Stimulated activated CD4-positive, alpha-beta T cell treated with anti-CD3 and anti-CD28 coated beads, TNF-alpha, amount 100 ng/mL, for 1 hour (primary cell): ENCODE measurements at regions not wholly inside any gene's neighbourhood (a gene's known extent, or its start where the extent isn't known, plus 50 kb on each side); places are given as distances from the start of the nearest gene placed in this dataset.
A peak's percentile ranks its signal among the peaks of the same experiment; 100 is the strongest.
"Not testable (repeated sequence)": the region's sequence is repeated elsewhere in the genome, so short reads cannot be mapped to it uniquely, and the experiment has no call there.

Experiments used
- DNase-seq, 3 donors: peaks; one replicate each; pipeline ENCODE4 v3.0.0-alpha.2; 2020; ENCODE audit warnings: low read depth in 3 of 3, low spot score in 1 of 3

GRCh38 chr10:9068003-9068402 is 1013.5 kb downstream of the GATA3 start:
- no peak for DNase-seq

GRCh38 chr10:9069136-9069535 is 1014.6 kb downstream of the GATA3 start:
- DNase-seq: no peak

- no peak for DNase-seq
Measured at GRCh38 chr10:9075420-9075819, 1020.9 kb downstream of the GATA3 start.

- no peak for DNase-seq
Measured at GRCh38 chr10:9076066-9076465, 1021.6 kb downstream of the GATA3 start.

- no peak for DNase-seq
Measured at GRCh38 chr10:9081253-9081652, 1026.8 kb downstream of the GATA3 start.

GRCh38 chr10:9081961-9082360 is 1027.5 kb downstream of the GATA3 start:
- DNase-seq: no peak

DNA sequence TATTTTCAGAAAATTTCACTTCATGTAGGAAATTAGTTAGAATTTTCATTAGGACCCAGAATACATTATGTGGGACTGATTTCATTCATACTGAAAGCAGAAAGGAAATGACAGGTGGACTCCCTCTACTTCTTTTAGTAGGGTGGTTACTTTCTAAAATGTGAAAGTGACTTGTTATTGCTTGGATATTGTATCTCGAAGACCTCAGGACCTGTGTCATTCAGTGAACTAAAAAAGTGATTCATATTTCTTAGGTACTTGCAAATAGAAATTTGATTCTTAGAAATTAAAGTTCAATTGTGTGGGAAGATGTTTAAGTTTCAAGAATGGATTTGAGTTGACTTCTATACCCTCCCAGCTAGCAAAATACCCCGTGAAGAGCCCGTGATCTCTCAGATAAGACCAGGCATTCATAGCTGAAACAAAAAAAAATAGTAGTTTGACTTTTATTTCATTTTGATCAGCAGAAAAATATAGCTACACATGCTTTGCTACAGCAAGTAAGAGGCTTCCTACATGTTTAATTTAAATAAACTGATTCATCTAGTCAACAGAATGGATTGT is 1037.1 kb downstream of the GATA3 start:
- no peak for DNase-seq

GRCh38 chr10:9096288-9096687 is 1041.8 kb downstream of the GATA3 start:
- DNase-seq: peak in 1 of 3 donors; percentile 3

- no peak for DNase-seq
Measured at GRCh38 chr10:9097206-9097990, 1042.9 kb downstream of the GATA3 start.

DNA sequence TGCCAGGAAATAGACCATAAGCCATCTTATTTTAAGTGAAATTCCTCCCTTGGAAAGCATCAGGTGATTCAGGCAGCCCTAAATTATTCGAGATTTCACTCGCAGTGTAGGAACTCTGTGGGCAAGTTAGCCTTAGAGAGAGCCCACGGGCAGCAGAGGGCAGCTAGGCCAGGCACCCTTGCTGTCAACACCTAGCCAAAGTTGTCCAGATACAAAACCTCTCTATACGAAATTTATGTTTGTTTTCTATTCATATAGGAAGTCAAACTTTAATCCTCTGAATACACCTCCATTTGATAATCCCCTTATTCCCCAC is 1043.5 kb downstream of the GATA3 start:
- DNase-seq: no peak

- DNase-seq: no peak
Measured at GRCh38 chr10:9102026-9102425, 1047.5 kb downstream of the GATA3 start.

DNA sequence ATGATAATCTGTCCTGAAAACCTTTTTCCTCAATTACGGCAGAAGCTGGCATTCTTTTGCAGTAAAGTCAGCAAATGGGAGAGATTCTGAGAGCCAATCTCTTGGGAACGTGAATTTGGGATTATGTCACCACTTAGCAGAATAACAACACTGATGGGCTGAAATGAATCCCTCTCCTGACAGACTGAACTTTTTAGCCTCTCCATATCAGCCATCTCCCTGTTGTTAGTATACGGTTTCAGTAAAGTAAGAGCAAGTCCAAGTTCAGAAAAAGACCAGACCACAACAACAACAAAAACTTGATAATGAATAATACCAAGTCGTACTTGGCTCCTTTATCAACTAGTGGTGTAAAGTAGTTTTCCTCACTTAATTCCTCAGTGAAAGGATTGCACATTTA is 1048.8 kb downstream of the GATA3 start:
- DNase-seq: no peak

DNA sequence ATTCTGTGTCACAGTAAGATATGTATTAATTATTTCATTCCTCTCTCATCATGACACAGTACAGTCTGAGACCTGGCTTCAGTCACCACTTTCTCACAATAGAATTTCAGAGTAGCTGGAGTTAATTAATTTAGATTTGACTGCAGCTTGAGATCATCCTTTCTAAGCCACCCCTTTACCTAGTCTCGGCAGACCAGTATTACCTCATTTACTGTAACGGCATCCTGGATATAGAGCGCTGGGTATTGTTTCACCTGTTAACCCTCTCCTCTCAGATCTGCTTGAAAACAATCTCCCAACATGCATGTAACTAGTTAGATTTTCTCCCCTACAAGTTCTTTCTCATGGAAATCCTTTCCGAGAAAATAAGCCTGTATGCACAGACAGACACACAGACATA is 1057.5 kb downstream of the GATA3 start:
- DNase-seq: no peak

DNA sequence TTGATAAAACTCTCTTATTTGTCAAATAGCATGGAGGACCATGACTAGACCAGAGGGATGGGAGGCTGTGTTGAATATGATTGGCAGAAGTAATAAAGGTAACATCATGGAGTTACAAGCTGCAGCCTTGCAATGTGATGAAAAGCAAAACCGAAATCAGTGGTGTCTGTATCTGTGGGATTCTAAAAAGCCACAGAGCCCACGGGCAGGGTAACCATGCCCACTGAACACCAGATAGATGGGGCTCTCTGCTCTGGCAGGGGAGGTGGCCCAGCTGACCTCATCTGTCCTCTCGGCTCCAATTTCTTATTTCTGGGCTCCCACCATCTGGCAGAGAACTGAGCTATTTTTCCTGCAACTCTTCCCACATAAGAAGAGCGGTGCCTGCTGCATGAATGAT is 1072.2 kb downstream of the GATA3 start:
- DNase-seq: no peak

GRCh38 chr10:9137368-9137767 is 1082.9 kb downstream of the GATA3 start:
- no peak for DNase-seq

- DNase-seq: not testable (repeated sequence)
Measured at GRCh38 chr10:9138829-9139228, 1084.3 kb downstream of the GATA3 start.

GRCh38 chr10:9140373-9140772 is 1085.9 kb downstream of the GATA3 start:
- no peak for DNase-seq

DNA sequence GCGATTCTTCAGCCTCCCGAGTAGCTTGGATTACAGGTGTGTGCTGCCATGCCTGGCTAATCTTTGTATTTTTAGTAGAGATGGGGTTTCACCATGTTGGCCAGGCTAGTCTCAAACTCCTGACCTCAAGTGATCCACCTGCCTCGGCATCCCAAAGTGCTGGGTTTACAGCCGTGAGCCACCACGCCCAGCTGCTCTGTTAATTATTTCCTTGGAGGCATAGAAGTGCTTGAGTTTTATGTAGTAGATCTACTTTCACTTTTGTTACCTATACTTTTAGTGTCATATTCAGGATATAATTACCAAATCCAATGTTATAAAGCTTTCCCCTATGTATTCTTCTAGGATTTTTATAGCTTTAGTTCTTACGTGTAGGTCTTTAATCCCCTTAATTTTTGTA is 1093.0 kb downstream of the GATA3 start:
- DNase-seq: no peak

DNA sequence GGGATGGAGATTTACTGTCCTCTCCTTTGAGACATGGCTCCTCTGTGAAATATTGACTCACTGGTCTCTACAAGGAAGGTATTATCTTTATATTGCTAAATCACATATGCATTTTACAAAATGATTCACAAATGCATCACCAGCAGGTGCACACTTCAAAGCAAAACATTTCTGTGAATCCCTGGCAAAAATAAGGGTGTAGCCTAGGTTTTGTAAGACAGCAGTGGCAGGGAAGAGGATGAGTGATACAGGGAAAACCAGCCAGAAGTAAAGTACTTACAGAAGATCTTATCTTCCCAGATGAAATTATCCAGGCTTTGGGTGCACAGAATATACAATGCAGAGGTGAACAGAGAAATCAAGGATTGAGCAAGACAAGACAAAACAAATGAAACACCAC is 1094.6 kb downstream of the GATA3 start:
- DNase-seq: no peak

- not testable (repeated sequence) for DNase-seq
Measured at GRCh38 chr10:9153057-9153456, 1098.6 kb downstream of the GATA3 start.

DNA sequence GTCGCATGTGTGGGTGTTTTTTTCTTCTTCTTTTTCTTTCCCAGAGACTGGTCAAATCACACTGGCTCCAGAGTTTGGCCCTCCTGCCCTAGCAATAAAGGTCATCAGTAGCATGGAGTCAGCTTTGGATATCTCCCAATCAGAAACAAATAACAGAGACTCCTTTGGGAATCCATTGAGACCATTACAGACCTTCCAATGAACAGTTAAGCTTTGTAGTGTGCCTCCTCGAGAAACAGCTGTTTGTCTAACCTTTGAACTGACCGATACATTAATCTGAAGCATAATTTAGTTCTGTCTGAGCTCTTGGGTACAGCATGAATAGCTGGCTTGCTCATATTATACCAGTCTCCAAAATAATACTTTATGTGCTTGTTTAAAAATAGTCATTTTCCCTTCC is 1103.2 kb downstream of the GATA3 start:
- no peak for DNase-seq

DNA sequence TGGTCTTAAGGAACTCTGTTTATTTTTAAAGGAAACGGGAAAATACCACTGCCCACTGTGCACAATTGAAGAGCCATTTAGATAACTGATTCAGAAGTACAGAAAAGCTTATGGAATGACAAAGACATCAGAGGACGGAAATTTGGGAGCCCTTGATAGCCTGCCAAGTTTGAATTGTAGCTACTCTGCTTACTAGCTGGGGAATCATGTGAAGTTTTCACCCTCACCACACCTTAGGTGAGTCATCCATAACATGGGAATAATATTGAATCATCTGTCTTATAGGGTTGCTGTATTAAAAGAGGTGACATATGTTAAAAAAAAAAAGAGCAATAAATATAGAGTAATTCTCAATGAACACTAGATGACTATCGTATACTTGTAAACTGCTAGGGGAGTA is 1104.2 kb downstream of the GATA3 start:
- no peak for DNase-seq

- no peak for DNase-seq
Measured at GRCh38 chr10:9160275-9160674, 1105.8 kb downstream of the GATA3 start.
